PC-3 (cell line): ENCODE measurements at regions not wholly inside any gene's neighbourhood (a gene's known extent, or its start where the extent isn't known, plus 50 kb on each side); places are given as distances from the start of the nearest gene placed in this dataset.

Experiments
- EZH2 ChIP-seq: fragments of 300-600 bp; sonication (generic); IDR thresholded peaks from one replicate; pipeline ENCODE4 v1.6.1; 2017; ENCODE audit warnings: antibody characterized with exemption, mild to moderate bottlenecking, low read length; ENCODE audit not compliant: unreplicated experiment
- TF ChIP-seq, protein P1 (sequence below): fragments of 300-600 bp; sonication (generic); conservative IDR thresholded peaks from 2 replicates; pipeline ENCODE4 v1.5.1; 2017; ENCODE audit warnings: antibody characterized with exemption, low read depth, mild to moderate bottlenecking, low read length

GRCh38 chrX:70998411-70999027 lies 67.6 kb upstream of the SLC7A3 start:
- TF ChIP-seq, protein P1, sequence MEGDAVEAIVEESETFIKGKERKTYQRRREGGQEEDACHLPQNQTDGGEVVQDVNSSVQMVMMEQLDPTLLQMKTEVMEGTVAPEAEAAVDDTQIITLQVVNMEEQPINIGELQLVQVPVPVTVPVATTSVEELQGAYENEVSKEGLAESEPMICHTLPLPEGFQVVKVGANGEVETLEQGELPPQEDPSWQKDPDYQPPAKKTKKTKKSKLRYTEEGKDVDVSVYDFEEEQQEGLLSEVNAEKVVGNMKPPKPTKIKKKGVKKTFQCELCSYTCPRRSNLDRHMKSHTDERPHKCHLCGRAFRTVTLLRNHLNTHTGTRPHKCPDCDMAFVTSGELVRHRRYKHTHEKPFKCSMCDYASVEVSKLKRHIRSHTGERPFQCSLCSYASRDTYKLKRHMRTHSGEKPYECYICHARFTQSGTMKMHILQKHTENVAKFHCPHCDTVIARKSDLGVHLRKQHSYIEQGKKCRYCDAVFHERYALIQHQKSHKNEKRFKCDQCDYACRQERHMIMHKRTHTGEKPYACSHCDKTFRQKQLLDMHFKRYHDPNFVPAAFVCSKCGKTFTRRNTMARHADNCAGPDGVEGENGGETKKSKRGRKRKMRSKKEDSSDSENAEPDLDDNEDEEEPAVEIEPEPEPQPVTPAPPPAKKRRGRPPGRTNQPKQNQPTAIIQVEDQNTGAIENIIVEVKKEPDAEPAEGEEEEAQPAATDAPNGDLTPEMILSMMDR: peak; percentile 53; the same call in 1 of the 2 replicates
- TF ChIP-seq EZH2: no peak
